ENCODE measurements at regions not wholly inside any gene's neighbourhood (a gene's known extent, or its start where the extent isn't known, plus 50 kb on each side); places are given as distances from the start of the nearest gene placed in this dataset.

GRCh38 chr1:185564816-185565215 lies 169.4 kb upstream of the HMCN1 start:
- no peak for TF ChIP-seq MYC (IDR thresholded peaks at IDR 0.05; ENCODE audit: low read depth, low read length)
- no peak for TF ChIP-seq GATA2 (IDR thresholded peaks at IDR 0.05; ENCODE audit: insufficient read depth, insufficient read length, low read depth, low read length)
- no peak for TF ChIP-seq EZH2 (IDR thresholded peaks at IDR 0.05; ENCODE audit: borderline replicate concordance, low read depth, low read length, severe bottlenecking)
- TF ChIP-seq, protein P1, sequence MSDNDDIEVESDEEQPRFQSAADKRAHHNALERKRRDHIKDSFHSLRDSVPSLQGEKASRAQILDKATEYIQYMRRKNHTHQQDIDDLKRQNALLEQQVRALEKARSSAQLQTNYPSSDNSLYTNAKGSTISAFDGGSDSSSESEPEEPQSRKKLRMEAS (IDR thresholded peaks at IDR 0.05; ENCODE audit: insufficient read depth, insufficient read length): no peak
- TF ChIP-seq, protein P2, sequence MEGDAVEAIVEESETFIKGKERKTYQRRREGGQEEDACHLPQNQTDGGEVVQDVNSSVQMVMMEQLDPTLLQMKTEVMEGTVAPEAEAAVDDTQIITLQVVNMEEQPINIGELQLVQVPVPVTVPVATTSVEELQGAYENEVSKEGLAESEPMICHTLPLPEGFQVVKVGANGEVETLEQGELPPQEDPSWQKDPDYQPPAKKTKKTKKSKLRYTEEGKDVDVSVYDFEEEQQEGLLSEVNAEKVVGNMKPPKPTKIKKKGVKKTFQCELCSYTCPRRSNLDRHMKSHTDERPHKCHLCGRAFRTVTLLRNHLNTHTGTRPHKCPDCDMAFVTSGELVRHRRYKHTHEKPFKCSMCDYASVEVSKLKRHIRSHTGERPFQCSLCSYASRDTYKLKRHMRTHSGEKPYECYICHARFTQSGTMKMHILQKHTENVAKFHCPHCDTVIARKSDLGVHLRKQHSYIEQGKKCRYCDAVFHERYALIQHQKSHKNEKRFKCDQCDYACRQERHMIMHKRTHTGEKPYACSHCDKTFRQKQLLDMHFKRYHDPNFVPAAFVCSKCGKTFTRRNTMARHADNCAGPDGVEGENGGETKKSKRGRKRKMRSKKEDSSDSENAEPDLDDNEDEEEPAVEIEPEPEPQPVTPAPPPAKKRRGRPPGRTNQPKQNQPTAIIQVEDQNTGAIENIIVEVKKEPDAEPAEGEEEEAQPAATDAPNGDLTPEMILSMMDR (IDR thresholded peaks at IDR 0.05; ENCODE audit: extremely low read depth in 1 of 2, insufficient read depth in 1 of 2, low read depth in 1 of 2, low read length in 2 of 2): no peak
- TF ChIP-seq POLR2A (IDR thresholded peaks at IDR 0.05; ENCODE audit: low read depth, low read length): no peak
- no peak for TF ChIP-seq POLR2AphosphoS5 (IDR thresholded peaks at IDR 0.05; ENCODE audit: insufficient read depth, low read depth, low read length)
- no peak for TF ChIP-seq JUN (IDR thresholded peaks at IDR 0.05; ENCODE audit: borderline replicate concordance, insufficient read depth, insufficient read length, low read depth)
- no peak for TF ChIP-seq FOS (IDR thresholded peaks at IDR 0.05; ENCODE audit: borderline replicate concordance, insufficient read depth, low read length)
- BruUV-seq (replicated peaks): no TSS peak
- Histone ChIP-seq H4K20me1 (replicated peaks; ENCODE audit: control insufficient read depth, extremely low read depth, insufficient read depth, low read length) (no peaks in the 10 kb centered on the region), H3K9me3 (replicated peaks; ENCODE audit: control insufficient read depth, insufficient read depth, low read length) (no peaks in the 10 kb centered on the region), H3K36me3 (ENCODE audit: control insufficient read depth in 2 of 2, extremely low read depth in 1 of 2, insufficient read depth in 2 of 2, low read length in 2 of 2) (no peaks in the 10 kb centered on the region), H3K79me2 (ENCODE audit: control insufficient read depth, insufficient read depth, low read length) (no peaks in the 10 kb centered on the region), H3K9ac (replicated peaks; ENCODE audit: extremely low read depth, insufficient read depth, low read length) (no peak overlapping the region), H3K9me1 (replicated peaks; ENCODE audit: control insufficient read depth, extremely low read depth, insufficient read depth, low read length) (no peaks in the 10 kb centered on the region), H3K4me2 (ENCODE audit: insufficient read depth, low read length) (no peak overlapping the region), H3K27me3 (ENCODE audit: control insufficient read depth in 2 of 2, insufficient read depth in 2 of 2, low read length in 2 of 2) (no peaks in the 10 kb centered on the region), H3K4me3 (replicated peaks in 1 of 3; ENCODE audit: insufficient read depth in 1 of 3, low read depth in 1 of 3, low read length in 3 of 3) (no peak overlapping the region), H3K4me1 (ENCODE audit: control insufficient read depth, extremely low read depth, insufficient read depth, low read length) (peaks cover 13% of the 10 kb centered on the region), H3K27ac (ENCODE audit: insufficient read depth, low read depth, low read length) (no peak overlapping the region), H2AFZ (ENCODE audit: low read depth, low read length) (no peak overlapping the region)
- ChIA-PET POLR2A (no interaction called here), CTCF (interaction anchor here (2.2 to 4.9 kb wide), 2 partner anchors 20 to 31 kb away, joined by 5 to 30 read pairs; no protein-coding TSS in a partner anchor)
- no peak for FAIRE-seq
- dilution Hi-C loops (cut with MboI; ENCODE audit: extremely low pct_ligation_motif_present, low sequenced_read_pairs) (no loop called here), intact Hi-C loops (cut with micrococcal nuclease) (loop anchor here (5.0 kb wide), 2 partner anchors 107 to 138 kb away; no protein-coding TSS in a partner anchor)
- DNase-seq (ENCODE audit: low read depth, low spot score): no peak

Data from endothelial cell of umbilical vein (primary cell).